BJ (cell line): ENCODE measurements at regions not wholly inside any gene's neighbourhood (a gene's known extent, or its start where the extent isn't known, plus 50 kb on each side); places are given as distances from the start of the nearest gene placed in this dataset.

Source experiments
- CTCF ChIA-PET: fragments of 350-600 bp; formaldehyde crosslinking; extraction: SDS; loops from one replicate; lab custom pipeline; 2021; ENCODE audit warnings: antibody characterized with exemption, inconsistent platforms; lab: Yijun Ruan, JAX
- POLR2A ChIA-PET: fragments of 300-600 bp; sonication (Branson Sonifier 250); formaldehyde crosslinking; extraction: SDS; loops from one replicate; lab custom pipeline; 2021; ENCODE audit warnings: antibody characterized with exemption; lab: Charles Lee
- DNase-seq: peaks from one replicate; pipeline ENCODE4 v3.0.0-alpha.2; 2011; ENCODE audit warnings: low read depth
- H3K27me3 ChIP-seq: 2 replicates; pipeline ENCODE4 v1.6.0; 2011; ENCODE audit warnings: low read length; ENCODE audit not compliant: control insufficient read depth, insufficient read depth
- H3K36me3 ChIP-seq: 2 replicates; pipeline ENCODE4 v1.5.1; 2011; ENCODE audit warnings: low read length; ENCODE audit not compliant: control insufficient read depth, insufficient read depth
- H3K4me3 ChIP-seq: 2 replicates; pipeline ENCODE4 v1.5.1; 2011; ENCODE audit warnings: low read depth, mild to moderate bottlenecking, control low read depth, low read length
- TF ChIP-seq, protein P1 (sequence below): IDR thresholded peaks from 2 replicates; pipeline ENCODE4 v1.5.1; 2011; ENCODE audit warnings: low read depth, mild to moderate bottlenecking, control low read depth, inconsistent platforms, low read length, moderate library complexity; ENCODE audit not compliant: insufficient read depth

DNA sequence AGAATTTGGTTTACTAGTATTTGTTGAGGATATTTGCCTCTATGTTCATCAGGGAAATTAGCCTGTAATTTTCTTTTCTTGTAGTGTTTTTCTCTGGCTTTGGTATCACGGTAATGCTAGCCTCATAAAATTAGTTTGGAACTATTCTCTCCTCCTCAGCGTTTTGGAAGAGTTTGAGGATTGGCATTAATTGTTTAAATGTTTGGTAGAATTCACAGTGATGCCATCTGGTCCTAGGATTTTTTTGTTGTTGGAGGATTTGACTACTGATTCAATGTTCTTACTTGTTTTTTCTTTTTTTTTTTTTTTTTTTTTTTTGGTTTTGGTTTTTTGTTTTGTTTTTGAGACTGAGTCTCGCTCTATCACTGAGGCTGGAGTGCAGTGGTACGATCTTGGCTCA, 156.2 kb upstream of the BTBD3 start:
- Histone ChIP-seq H3K4me3 (no peak overlapping the region), H3K36me3 (no peaks in the 10 kb centered on the region), H3K27me3 (no peaks in the 10 kb centered on the region)
- ChIA-PET POLR2A (no interaction called here), CTCF (no interaction called here)
- TF ChIP-seq, protein P1, sequence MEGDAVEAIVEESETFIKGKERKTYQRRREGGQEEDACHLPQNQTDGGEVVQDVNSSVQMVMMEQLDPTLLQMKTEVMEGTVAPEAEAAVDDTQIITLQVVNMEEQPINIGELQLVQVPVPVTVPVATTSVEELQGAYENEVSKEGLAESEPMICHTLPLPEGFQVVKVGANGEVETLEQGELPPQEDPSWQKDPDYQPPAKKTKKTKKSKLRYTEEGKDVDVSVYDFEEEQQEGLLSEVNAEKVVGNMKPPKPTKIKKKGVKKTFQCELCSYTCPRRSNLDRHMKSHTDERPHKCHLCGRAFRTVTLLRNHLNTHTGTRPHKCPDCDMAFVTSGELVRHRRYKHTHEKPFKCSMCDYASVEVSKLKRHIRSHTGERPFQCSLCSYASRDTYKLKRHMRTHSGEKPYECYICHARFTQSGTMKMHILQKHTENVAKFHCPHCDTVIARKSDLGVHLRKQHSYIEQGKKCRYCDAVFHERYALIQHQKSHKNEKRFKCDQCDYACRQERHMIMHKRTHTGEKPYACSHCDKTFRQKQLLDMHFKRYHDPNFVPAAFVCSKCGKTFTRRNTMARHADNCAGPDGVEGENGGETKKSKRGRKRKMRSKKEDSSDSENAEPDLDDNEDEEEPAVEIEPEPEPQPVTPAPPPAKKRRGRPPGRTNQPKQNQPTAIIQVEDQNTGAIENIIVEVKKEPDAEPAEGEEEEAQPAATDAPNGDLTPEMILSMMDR, result no peak
- DNase-seq, result no peak

DNA sequence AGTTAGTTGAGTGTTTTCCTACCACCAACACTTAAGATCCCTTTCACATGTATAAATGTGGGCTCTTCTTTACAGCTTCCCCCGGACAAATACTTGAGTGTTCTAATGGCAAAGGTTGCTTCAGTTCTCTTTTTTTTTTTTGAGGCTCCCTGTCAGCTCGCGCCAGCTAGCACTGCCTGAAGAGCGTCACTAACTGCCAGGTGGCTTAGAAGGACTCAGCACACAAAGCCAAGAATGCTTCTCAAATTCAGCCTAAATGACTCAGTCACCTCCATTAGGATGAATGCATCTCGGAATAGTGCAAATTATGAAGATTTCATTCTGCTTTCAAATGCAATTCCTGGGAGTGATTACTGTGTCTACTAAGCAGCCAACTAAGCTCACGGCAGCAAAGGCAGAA, 150.7 kb upstream of the BTBD3 start:
- POLR2A ChIA-PET, result no interaction called here
- no peak for DNase-seq
- H3K36me3 ChIP-seq, result no peaks in the 10 kb centered on the region
- CTCF ChIA-PET, result no interaction called here
- no peaks in the 10 kb centered on the region for H3K27me3 ChIP-seq
- TF ChIP-seq, protein P1, result no peak
- no peak overlapping the region for H3K4me3 ChIP-seq

DNA sequence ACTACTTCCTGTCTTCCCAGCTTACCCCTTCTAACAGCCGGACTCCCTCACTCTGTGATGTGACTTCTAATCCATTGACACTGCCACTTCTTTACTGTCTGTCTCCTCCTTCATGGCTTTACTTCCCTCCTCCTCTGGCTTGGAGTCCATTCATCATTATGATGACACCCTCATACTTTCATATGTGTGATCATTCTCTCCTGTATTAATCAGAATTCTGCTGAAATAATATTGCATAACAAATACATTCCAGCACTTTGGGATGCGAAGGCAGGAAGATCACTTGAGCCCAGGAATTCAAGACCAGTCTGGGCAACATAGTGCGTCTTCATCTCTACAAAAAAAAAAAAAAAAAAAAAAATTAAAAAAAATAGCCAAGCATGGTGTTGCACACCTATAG, 147.9 kb upstream of the BTBD3 start:
- H3K27me3 ChIP-seq, result no peaks in the 10 kb centered on the region
- H3K4me3 ChIP-seq, result no peak overlapping the region
- DNase-seq, result no peak
- ChIA-PET POLR2A (no interaction called here), CTCF (no interaction called here)
- H3K36me3 ChIP-seq, result no peaks in the 10 kb centered on the region
- TF ChIP-seq, protein P1, result no peak

DNA sequence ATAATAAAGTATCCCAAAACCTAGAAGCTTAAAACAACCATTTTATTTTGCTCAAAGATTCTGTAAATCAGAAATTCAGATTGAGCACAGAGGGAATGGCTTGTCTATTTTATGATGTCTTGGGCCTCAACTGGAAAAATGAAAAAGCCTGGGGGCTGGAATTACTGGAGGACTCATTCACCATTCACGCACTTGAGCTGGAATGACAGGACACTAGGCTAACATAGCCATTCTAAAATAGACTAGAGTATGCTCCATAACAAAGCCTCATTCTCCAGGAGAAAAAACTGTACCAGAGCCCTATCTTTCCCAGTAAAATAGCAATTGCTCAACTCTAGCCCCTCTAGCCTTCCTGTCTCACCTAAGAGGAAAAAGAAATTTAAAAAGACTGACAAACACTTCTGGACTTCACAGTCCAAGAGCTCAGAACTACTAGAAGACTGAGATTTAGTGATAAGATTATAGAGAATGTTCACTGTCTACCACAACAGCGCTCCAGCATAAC, 145.4 kb upstream of the BTBD3 start:
- H3K36me3 ChIP-seq, result no peaks in the 10 kb centered on the region
- ChIA-PET POLR2A (no interaction called here), CTCF (no interaction called here)
- TF ChIP-seq, protein P1, result no peak
- H3K27me3 ChIP-seq, result no peaks in the 10 kb centered on the region
- no peak for DNase-seq
- no peak overlapping the region for H3K4me3 ChIP-seq

DNA sequence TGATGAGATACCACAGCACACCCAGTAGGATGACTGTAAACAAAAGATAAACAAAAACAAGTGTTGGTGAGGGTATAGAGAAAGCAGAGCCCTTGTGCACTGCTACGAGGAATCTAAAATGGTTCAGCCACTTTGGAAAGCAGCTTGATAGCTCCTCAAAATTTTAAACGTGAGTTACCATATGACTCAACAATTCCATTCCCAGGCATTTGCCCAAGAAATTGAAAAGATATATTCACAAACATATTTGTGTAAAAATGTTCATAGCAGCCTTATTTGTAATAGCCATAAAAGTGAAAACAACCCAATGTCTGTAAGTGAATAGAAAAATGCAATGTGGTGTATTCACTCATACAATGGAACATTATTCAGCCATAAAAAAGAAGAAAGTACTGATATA, 141.0 kb upstream of the BTBD3 start:
- Histone ChIP-seq H3K4me3 (no peak overlapping the region), H3K27me3 (no peaks in the 10 kb centered on the region), H3K36me3 (no peaks in the 10 kb centered on the region)
- CTCF ChIA-PET, result interaction anchor here (0.7 to 1.2 kb wide), 3 partner anchors 11 to 310 kb away, joined by 3 read pairs; no protein-coding TSS in a partner anchor
- TF ChIP-seq, protein P1, result no peak
- POLR2A ChIA-PET, result no interaction called here
- DNase-seq, result no peak
